Skeletal muscle tissue (tissue), 3 donors: ENCODE measurements at regions not wholly inside any gene's neighbourhood (a gene's known extent, or its start where the extent isn't known, plus 50 kb on each side); places are given as distances from the start of the nearest gene placed in this dataset.
"Not testable (repeated sequence)": the region's sequence is repeated elsewhere in the genome, so short reads cannot be mapped to it uniquely, and the experiment has no call there.

Source experiments
- H3K27ac ChIP-seq: one replicate; pipeline ENCODE4 v1.7.0; 2013; ENCODE audit warnings: mild to moderate bottlenecking, low read depth, low read length, inconsistent platforms
- H3K27me3 ChIP-seq, 3 donors: one replicate each; pipeline ENCODE4 v1.7.0; 2013; ENCODE audit warnings: low read length in 3 of 3; ENCODE audit not compliant: control insufficient read depth in 3 of 3, insufficient read depth in 3 of 3
- H3K36me3 ChIP-seq, 3 donors: one replicate each; pipeline ENCODE4 v1.7.0; 2013; ENCODE audit warnings: low read length in 3 of 3; ENCODE audit not compliant: control insufficient read depth in 3 of 3, insufficient read depth in 3 of 3
- H3K4me1 ChIP-seq, 3 donors: one replicate each; pipeline ENCODE4 v1.7.0; 2013; ENCODE audit warnings: low read length in 3 of 3, mild to moderate bottlenecking in 3 of 3; ENCODE audit not compliant: control insufficient read depth in 3 of 3, insufficient read depth in 3 of 3
- H3K4me3 ChIP-seq, 3 donors: one replicate each; pipeline ENCODE4 v1.7.0; 2013; ENCODE audit warnings: low read length in 3 of 3
- H3K9ac ChIP-seq, 3 donors: one replicate each; pipeline ENCODE4 v1.7.0; 2013; ENCODE audit warnings: low read length in 3 of 3, mild to moderate bottlenecking in 3 of 3, moderate library complexity in 2 of 3, low read depth in 1 of 3
- H3K9me3 ChIP-seq, 3 donors: one replicate each; pipeline ENCODE4 v1.7.0; 2013; ENCODE audit warnings: low read length in 3 of 3; ENCODE audit not compliant: control insufficient read depth in 3 of 3
- donor health status: Osteomylitis.

DNA sequence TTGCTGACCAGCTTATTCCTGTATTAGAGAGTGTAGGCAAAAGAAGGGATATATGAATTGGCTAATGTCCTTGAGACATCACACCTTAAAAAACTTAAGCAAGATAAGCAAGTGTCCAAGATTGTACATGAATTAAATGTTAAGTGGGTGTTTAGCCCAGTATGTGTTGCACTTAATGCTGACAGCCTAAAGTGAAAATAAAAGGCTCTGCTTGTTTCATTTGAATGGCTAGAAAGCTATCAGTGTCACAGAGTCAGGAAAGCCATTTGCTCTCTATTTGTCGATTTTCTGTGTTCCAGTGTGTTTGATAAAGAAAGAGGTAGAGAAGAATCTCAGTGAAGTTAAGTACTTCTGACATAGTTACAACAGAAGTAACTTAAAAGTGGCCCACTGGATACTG is 744.9 kb downstream of the ANKRD7 start:
- Histone ChIP-seq H3K27me3 (no peaks in the 10 kb centered on the region), H3K9me3 (no peaks in the 10 kb centered on the region), H3K27ac (no peak overlapping the region), H3K4me1 (no peaks in the 10 kb centered on the region), H3K4me3 (no peak overlapping the region), H3K9ac (no peak overlapping the region), H3K36me3 (no peaks in the 10 kb centered on the region)

DNA sequence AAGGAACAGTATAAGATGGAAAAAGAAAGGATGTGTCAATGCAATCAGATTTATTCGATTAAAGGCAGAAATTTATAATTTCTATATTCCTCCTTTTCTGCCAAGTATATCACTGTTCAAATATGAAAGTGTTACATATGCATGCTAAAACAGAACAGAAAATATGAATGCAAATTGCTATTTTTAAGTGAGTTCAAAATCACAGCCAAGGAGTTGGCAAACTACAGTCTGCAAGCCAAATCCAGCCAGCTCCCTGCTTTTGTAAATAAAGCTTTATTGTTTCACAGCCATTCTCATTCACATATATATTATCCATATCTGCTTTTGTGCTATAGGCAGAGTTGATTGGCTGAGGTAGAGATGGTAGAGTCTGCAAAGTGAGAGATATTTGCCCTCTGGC is 747.2 kb downstream of the ANKRD7 start:
- H3K27me3 ChIP-seq, result no peaks in the 10 kb centered on the region
- no peak overlapping the region for H3K9ac ChIP-seq
- no peak overlapping the region for H3K27ac ChIP-seq
- H3K4me3 ChIP-seq, result no peak overlapping the region
- no peaks in the 10 kb centered on the region for H3K4me1 ChIP-seq
- no peaks in the 10 kb centered on the region for H3K36me3 ChIP-seq
- H3K9me3 ChIP-seq, result no peaks in the 10 kb centered on the region

DNA sequence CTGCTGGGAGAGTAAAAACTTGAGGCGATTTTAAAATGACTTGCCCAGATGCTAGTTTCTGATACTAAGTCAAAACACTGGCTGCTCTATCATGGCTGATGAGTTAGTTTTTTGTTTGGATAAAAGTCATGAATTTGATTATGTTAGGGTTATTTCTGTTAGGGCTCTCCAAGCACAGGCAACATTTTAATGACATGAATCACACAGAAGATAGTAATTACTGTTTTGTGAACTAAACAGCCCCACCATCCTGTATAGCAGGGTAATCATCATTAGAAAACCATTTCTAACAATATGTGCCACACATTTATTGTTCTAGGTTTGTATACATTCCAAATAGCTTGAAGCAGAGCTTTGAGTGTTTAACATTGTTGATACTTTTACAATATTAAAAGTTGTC is 750.3 kb downstream of the ANKRD7 start:
- no peaks in the 10 kb centered on the region for H3K36me3 ChIP-seq
- H3K27ac ChIP-seq, result no peak overlapping the region
- H3K27me3 ChIP-seq, result no peaks in the 10 kb centered on the region
- no peak overlapping the region for H3K9ac ChIP-seq
- H3K4me1 ChIP-seq, result no peaks in the 10 kb centered on the region
- no peaks in the 10 kb centered on the region for H3K9me3 ChIP-seq
- no peak overlapping the region for H3K4me3 ChIP-seq

DNA sequence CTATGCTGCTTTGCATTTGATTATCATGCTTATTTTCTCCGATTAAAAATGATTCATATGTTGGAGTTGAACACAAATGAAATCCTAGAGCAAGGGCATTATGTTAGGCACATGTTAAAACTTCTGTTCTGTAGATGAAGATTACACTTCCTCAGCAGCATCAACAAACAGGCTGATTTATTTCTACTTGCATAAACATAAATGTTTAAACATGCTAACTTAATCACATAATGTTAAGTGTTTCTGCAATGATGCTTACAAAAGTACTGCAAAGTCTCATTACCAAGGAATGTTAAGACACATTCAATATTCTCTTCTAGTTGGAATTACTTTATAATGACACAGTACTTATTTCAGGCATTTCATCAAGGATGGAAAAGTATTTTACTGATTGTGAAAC is 770.8 kb downstream of the ANKRD7 start:
- H3K4me3 ChIP-seq, result no peak overlapping the region
- H3K9ac ChIP-seq, result no peak overlapping the region
- H3K27me3 ChIP-seq, result no peaks in the 10 kb centered on the region
- H3K9me3 ChIP-seq, result no peaks in the 10 kb centered on the region
- no peaks in the 10 kb centered on the region for H3K4me1 ChIP-seq
- H3K36me3 ChIP-seq, result no peaks in the 10 kb centered on the region
- no peak overlapping the region for H3K27ac ChIP-seq

DNA sequence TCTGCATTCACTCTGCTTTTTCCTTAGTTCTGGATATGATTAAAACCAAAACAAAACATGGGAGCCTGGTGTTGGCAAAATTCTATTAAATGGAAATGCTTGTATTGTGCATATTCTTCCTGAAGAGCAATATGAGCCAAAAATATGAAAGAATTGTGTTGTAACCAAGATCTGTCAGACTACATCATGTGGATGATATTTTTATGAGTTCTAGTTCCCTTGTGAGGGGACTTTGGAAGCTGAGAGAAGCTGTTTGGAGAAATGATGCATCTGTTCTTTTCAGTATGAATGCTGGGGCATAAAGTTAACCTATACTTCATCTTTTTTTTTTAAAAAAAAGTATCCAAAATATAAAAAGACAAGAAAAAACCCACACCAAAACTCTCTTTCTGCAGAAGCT is 782.7 kb downstream of the ANKRD7 start:
- Histone ChIP-seq H3K4me3 (no peak overlapping the region), H3K4me1 (no peaks in the 10 kb centered on the region), H3K9ac (no peak overlapping the region), H3K27me3 (no peaks in the 10 kb centered on the region), H3K36me3 (no peaks in the 10 kb centered on the region), H3K27ac (no peak overlapping the region), H3K9me3 (no peaks in the 10 kb centered on the region)

DNA sequence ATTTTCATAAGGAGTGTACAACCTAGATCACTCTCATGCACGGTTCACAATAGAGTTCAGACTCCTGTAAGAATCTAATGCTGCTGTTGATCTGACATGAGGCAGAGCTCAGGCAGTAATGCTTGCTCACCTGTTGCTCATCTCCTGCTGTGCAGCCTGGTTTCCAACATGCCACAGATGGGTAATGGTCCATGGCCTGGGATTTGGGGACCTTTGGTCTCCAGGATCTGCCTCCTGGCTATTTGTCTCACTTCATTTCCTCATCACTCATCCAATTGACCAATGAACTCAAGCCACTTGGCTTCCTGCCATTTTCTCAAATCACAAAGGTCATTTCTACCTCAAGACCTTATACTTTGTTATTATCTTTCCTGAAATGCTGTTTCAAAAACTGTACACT is 786.1 kb downstream of the ANKRD7 start:
- Histone ChIP-seq H3K9me3 (no peaks in the 10 kb centered on the region), H3K4me1 (no peaks in the 10 kb centered on the region), H3K4me3 (no peak overlapping the region), H3K27me3 (no peaks in the 10 kb centered on the region), H3K27ac (no peak overlapping the region), H3K9ac (no peak overlapping the region), H3K36me3 (no peaks in the 10 kb centered on the region)

DNA sequence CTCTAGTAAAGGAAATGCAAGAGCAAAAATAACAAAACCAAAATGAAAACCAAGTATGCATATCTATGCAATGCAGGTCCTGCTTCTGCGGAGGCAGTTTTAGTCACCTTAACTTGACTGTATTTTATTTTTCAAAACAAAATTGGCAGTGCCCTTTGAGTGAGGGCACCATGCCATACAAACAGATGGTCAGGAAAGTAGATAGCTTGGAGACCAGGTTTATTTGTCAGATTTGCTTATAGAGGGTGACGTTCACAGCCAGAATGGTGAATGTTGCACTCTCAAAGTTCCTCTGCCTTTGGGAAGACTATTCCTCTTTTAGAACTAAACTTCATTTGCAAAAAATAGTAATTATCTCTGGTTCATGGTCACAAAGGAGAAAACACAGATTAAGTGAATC is 801.9 kb downstream of the ANKRD7 start:
- H3K27me3 ChIP-seq, result no peaks in the 10 kb centered on the region
- H3K4me3 ChIP-seq, result no peak overlapping the region

DNA sequence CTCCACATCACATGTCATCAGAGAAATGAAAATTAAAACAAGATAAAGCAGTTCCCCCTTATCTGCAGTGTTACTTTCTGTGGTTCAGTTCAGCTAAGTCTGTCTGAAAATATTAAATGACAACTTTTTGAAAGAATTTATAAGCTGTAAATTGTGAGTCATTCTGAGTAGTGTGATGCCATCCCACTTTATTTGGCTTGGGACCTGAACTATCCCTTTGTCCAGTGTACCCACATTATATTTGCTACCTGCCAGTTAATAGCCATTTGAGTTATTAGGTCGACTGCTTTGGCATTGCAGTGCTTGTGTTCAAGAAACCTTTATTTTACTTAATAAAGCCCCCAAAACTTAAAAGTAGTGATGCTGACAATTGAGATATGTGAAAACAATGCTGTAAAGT is 804.2 kb downstream of the ANKRD7 start:
- no peaks in the 10 kb centered on the region for H3K4me1 ChIP-seq
- peaks cover 0 to 2% (median 2%) of the 10 kb centered on the region in 3 donors for H3K9me3 ChIP-seq
- no peak overlapping the region for H3K27ac ChIP-seq
- H3K4me3 ChIP-seq, result no peak overlapping the region
- H3K27me3 ChIP-seq, result no peaks in the 10 kb centered on the region
- no peaks in the 10 kb centered on the region for H3K36me3 ChIP-seq
- no peak overlapping the region for H3K9ac ChIP-seq

More for the DNA sequence above, 801.9 kb downstream of the ANKRD7 start:
- H3K27ac ChIP-seq, result no peak overlapping the region
- H3K9ac ChIP-seq, result no peak overlapping the region
- H3K9me3 ChIP-seq, result peaks cover 0 to 2% (median 0%) of the 10 kb centered on the region in 3 donors
- no peaks in the 10 kb centered on the region for H3K4me1 ChIP-seq
- H3K36me3 ChIP-seq, result no peaks in the 10 kb centered on the region

DNA sequence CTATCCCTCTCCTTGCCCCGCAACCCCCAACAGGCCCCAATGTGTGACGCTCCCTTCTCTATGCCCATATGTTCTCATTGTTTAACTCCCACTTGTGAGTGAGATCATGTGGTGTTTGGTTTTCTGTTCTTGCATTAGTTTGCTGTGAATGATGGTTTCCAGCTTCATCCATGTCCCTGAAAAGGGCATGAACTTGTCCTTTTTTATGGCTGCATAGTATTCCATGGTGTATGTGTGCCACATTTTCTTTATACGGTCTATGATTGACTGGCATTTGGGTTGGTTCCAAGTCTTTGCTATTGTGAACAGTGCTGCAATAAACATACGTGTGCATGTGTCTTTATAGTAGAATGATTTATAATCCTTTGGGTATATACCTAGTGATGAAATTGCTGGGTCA is 807.6 kb downstream of the ANKRD7 start:
- H3K4me1 ChIP-seq, H3K9ac ChIP-seq, H3K36me3 ChIP-seq, H3K4me3 ChIP-seq, H3K9me3 ChIP-seq, H3K27ac ChIP-seq, H3K27me3 ChIP-seq: not testable (repeated sequence)

DNA sequence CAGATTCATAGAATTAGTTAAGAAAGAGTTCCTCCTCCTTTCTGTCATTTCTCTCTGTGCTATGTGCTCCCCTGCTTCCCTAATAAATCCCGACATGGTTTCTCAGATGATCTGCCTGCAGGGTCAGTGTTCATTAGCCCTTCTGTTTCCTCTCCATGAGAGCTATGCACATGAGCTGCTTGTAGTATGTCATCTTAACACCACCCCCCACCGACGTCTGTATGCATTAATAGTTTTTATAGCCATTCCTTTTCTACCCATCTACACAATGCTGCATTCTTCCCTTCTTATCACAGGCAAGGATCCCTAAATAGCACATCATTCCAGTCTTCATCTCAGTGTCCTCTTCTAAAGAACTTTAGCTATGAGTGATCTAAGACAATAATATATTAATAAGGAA is 809.1 kb downstream of the ANKRD7 start:
- Histone ChIP-seq H3K27ac (no peak overlapping the region), H3K36me3 (no peaks in the 10 kb centered on the region), H3K4me1 (no peaks in the 10 kb centered on the region), H3K4me3 (no peak overlapping the region), H3K27me3 (no peaks in the 10 kb centered on the region), H3K9ac (no peak overlapping the region), H3K9me3 (peaks cover 0 to 2% (median 2%) of the 10 kb centered on the region in 3 donors)

DNA sequence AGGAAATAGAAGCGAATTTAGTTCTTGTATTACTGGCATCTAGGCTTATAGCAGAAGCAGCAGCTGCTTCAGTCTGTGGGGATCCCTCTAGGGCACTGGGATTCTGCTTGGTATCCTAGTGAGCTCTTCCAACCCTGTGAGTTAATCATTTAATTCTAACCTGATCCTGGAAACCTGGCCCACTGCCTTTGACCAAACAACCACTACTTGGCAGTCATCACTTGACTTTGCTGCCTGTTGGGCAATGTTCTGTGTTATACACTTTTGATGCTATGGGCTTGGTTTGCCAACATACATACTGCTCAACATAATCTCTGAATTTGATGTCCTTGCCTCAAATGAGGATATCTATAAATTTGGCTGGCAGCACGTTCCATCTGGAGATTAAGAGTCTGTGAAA is 813.4 kb downstream of the ANKRD7 start:
- H3K27me3 ChIP-seq, result no peaks in the 10 kb centered on the region
- H3K4me1 ChIP-seq, result no peaks in the 10 kb centered on the region

More for the DNA sequence above, 813.4 kb downstream of the ANKRD7 start:
- H3K9me3 ChIP-seq, result no peaks in the 10 kb centered on the region
- no peaks in the 10 kb centered on the region for H3K36me3 ChIP-seq
- H3K9ac ChIP-seq, result no peak overlapping the region
- no peak overlapping the region for H3K4me3 ChIP-seq
- no peak overlapping the region for H3K27ac ChIP-seq
